ENCODE measurements at regions not wholly inside any gene's neighbourhood (a gene's known extent, or its start where the extent isn't known, plus 50 kb on each side); places are given as distances from the start of the nearest gene placed in this dataset.

- ChIA-PET CTCF (interaction anchor here (0.5 to 0.7 kb wide), 2 partner anchors 293 to 1775 kb away, joined by 3 to 5 read pairs; no protein-coding TSS in a partner anchor), POLR2A (ENCODE audit: low non-redundant PET) (no interaction called here)
- DNase-seq (ENCODE audit: low spot score), result no peak
- H3K27ac ChIP-seq, result no peak overlapping the region
- TF ChIP-seq CTCF (conservative IDR thresholded peaks at IDR 0.05; ENCODE audit: low read depth), result no peak
These were observed 392.5 kb downstream of the KLF12 start for GRCh38 chr13:73741742-73742141.

GRCh38 chr13:73741111-73741510 is 393.1 kb downstream of the KLF12 start:
- POLR2A ChIA-PET (ENCODE audit: low non-redundant PET), result no interaction called here
- CTCF ChIA-PET, result interaction anchor here (0.5 to 0.8 kb wide), 3 partner anchors 12 to 1776 kb away, joined by 3 to 5 read pairs (median 3); no protein-coding TSS in a partner anchor
- H3K27ac ChIP-seq, result no peak overlapping the region
- no peak for DNase-seq (ENCODE audit: low spot score)
- TF ChIP-seq CTCF (conservative IDR thresholded peaks at IDR 0.05; ENCODE audit: low read depth), result no peak

- no peak for TF ChIP-seq CTCF (conservative IDR thresholded peaks at IDR 0.05; ENCODE audit: low read depth)
- no peak for DNase-seq (ENCODE audit: low spot score)
- ChIA-PET POLR2A (ENCODE audit: low non-redundant PET) (no interaction called here), CTCF (interaction anchor here (0.8 kb wide), 1 partner anchor 12 kb away, joined by 3 read pairs; no protein-coding TSS in a partner anchor)
- H3K27ac ChIP-seq, result no peak overlapping the region
These were observed 393.5 kb downstream of the KLF12 start for GRCh38 chr13:73740666-73741065.

GRCh38 chr13:73739394-73739793 is 394.8 kb downstream of the KLF12 start:
- POLR2A ChIA-PET (ENCODE audit: low non-redundant PET), result no interaction called here
- CTCF ChIA-PET, result no interaction called here
- no peak overlapping the region for H3K27ac ChIP-seq
- DNase-seq (ENCODE audit: low spot score), result no peak
- no peak for TF ChIP-seq CTCF (conservative IDR thresholded peaks at IDR 0.05; ENCODE audit: low read depth)

GRCh38 chr13:73738626-73739025 is 395.6 kb downstream of the KLF12 start:
- DNase-seq (ENCODE audit: low spot score), result no peak
- H3K27ac ChIP-seq, result no peak overlapping the region
- CTCF ChIA-PET, result no interaction called here
- no peak for TF ChIP-seq CTCF (conservative IDR thresholded peaks at IDR 0.05; ENCODE audit: low read depth)
- POLR2A ChIA-PET (ENCODE audit: low non-redundant PET), result no interaction called here

- POLR2A ChIA-PET (ENCODE audit: low non-redundant PET), result no interaction called here
- no peak for DNase-seq (ENCODE audit: low spot score)
- TF ChIP-seq CTCF (conservative IDR thresholded peaks at IDR 0.05; ENCODE audit: low read depth), result no peak
- no peak overlapping the region for H3K27ac ChIP-seq
- CTCF ChIA-PET, result interaction anchor here (0.5 kb wide), 1 partner anchor 1480 kb away, joined by 3 read pairs; no protein-coding TSS in a partner anchor
These were observed 397.0 kb downstream of the KLF12 start for GRCh38 chr13:73737214-73737613.

GRCh38 chr13:73733706-73734105 is 400.5 kb downstream of the KLF12 start:
- POLR2A ChIA-PET (ENCODE audit: low non-redundant PET), result no interaction called here
- TF ChIP-seq CTCF (conservative IDR thresholded peaks at IDR 0.05; ENCODE audit: low read depth), result no peak
- CTCF ChIA-PET, result no interaction called here
- H3K27ac ChIP-seq, result no peak overlapping the region
- no peak for DNase-seq (ENCODE audit: low spot score)

Measured in RWPE1 (cell line).